ENCODE measurements at regions not wholly inside any gene's neighbourhood (a gene's known extent, or its start where the extent isn't known, plus 50 kb on each side); places are given as distances from the start of the nearest gene placed in this dataset.

- no peak for TF ChIP-seq CTCF (optimal IDR thresholded peaks at IDR 0.05 in 1 of 3, IDR thresholded peaks at IDR 0.05 in 1 of 3, conservative IDR thresholded peaks at IDR 0.05 in 1 of 3; ENCODE audit: extremely low read depth in 1 of 3, insufficient read depth in 2 of 3, low read length in 3 of 3)
- TF ChIP-seq EZH2 (IDR thresholded peaks at IDR 0.05; ENCODE audit: low read length) = no peak
Observed at GRCh38 chr4:131649227-131649626, 1499.9 kb upstream of the PCDH10 start.
